HG03439 (cell line): ENCODE measurements at regions not wholly inside any gene's neighbourhood (a gene's known extent, or its start where the extent isn't known, plus 50 kb on each side); places are given as distances from the start of the nearest gene placed in this dataset.

Experiments
- ATAC-seq: cut with Tn5 transposase; IDR thresholded peaks from one replicate; pipeline ENCODE4 v1.9.1; 2021; ENCODE audit warnings: mild to moderate bottlenecking, moderate library complexity; ENCODE audit not compliant: unreplicated experiment

- ATAC-seq = no peak
These were observed 263.0 kb upstream of the CADM1 start for GRCh38 chr11:115767047-115767802.

GRCh38 chr11:115766561-115766960 lies 262.3 kb upstream of the CADM1 start:
- no peak for ATAC-seq

- ATAC-seq = no peak
These were observed 261.6 kb upstream of the CADM1 start for GRCh38 chr11:115765803-115766239.

GRCh38 chr11:115764176-115764575 lies 260.0 kb upstream of the CADM1 start:
- ATAC-seq = no peak

GRCh38 chr11:115761817-115762216 lies 257.6 kb upstream of the CADM1 start:
- ATAC-seq = no peak

- ATAC-seq = no peak
These were observed 257.1 kb upstream of the CADM1 start for GRCh38 chr11:115761348-115761747.

- ATAC-seq = no peak
These were observed 256.5 kb upstream of the CADM1 start for GRCh38 chr11:115760461-115761320.

- no peak for ATAC-seq
These were observed 255.6 kb upstream of the CADM1 start for GRCh38 chr11:115759622-115760460.

- ATAC-seq = no peak
These were observed 253.8 kb upstream of the CADM1 start for GRCh38 chr11:115758011-115758410.

- ATAC-seq = no peak
These were observed 247.2 kb upstream of the CADM1 start for GRCh38 chr11:115751243-115752015.

GRCh38 chr11:115745610-115746512 lies 241.6 kb upstream of the CADM1 start:
- ATAC-seq = no peak

- no peak for ATAC-seq
These were observed 240.9 kb upstream of the CADM1 start for GRCh38 chr11:115745066-115745465.

- no peak for ATAC-seq
These were observed 239.5 kb upstream of the CADM1 start for GRCh38 chr11:115743719-115744118.

GRCh38 chr11:115741376-115742107 lies 237.3 kb upstream of the CADM1 start:
- ATAC-seq = no peak

GRCh38 chr11:115740324-115740723 lies 236.1 kb upstream of the CADM1 start:
- ATAC-seq = no peak

- no peak for ATAC-seq
These were observed 235.7 kb upstream of the CADM1 start for GRCh38 chr11:115739878-115740277.

- ATAC-seq = no peak
These were observed 234.9 kb upstream of the CADM1 start for GRCh38 chr11:115739146-115739545.

- no peak for ATAC-seq
These were observed 233.7 kb upstream of the CADM1 start for GRCh38 chr11:115737875-115738274.

- ATAC-seq = no peak
These were observed 231.9 kb upstream of the CADM1 start for GRCh38 chr11:115736146-115736545.
